GM20431 (cell line): ENCODE measurements at regions not wholly inside any gene's neighbourhood (a gene's known extent, or its start where the extent isn't known, plus 50 kb on each side); places are given as distances from the start of the nearest gene placed in this dataset.

ENCODE experiments used
- in situ Hi-C: fragments of 300-500 bp; cut with MseI, MboI; formaldehyde crosslinking; loops from one replicate; pipeline ENCODE4 v1.15.0; 2020; ENCODE audit warnings: low sequenced_read_pairs; ENCODE audit not compliant: unreplicated experiment

GRCh38 chr20:43255877-43256276, 66.2 kb upstream of the PTPRT start:
- in situ Hi-C loops = no loop called here

- in situ Hi-C loops = no loop called here
Measured at GRCh38 chr20:43252761-43253160, 63.1 kb upstream of the PTPRT start.

DNA sequence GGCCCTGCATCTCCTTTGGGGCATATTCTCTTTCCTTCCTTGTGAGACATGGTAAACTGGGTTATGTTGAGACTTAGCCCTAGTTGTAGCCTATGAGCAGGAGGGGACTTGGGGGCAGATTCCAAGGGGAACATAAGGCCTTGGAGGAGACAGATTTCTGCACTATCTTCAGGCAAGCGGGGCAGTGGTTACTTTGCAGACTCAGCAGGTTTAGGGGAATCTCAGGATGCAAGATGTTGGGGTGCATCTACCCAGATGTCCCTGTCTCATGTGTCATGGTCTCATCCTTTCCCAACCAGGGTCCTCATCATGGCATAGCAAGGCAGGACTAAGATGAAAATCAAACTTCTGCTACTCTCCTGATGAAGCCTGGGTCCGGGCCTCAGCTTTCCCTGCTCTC, 58.6 kb upstream of the PTPRT start:
- in situ Hi-C loops = no loop called here

- in situ Hi-C loops = no loop called here
Measured at GRCh38 chr20:43247361-43247760, 57.7 kb upstream of the PTPRT start.

DNA sequence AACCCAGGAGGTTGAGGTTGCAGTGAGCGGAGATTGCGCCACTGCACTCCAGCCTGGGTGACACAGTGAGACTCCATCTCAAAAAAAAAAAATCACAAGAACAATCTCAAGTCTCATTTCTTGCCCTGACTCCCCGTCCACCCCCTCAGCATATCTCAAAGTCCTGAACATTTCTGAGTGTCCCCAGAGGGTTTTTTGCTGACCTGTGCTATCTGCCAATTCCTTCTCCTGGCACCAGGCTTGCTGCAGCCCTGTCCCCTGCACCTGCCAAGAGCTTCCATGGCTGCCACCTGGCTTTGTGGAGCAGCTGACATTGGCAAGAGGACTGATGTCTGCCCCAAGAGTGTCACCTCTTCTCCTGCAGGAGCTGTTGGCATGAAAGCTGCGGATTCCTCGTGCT, 54.9 kb upstream of the PTPRT start:
- in situ Hi-C loops = no loop called here

- in situ Hi-C loops = no loop called here
Measured at GRCh38 chr20:43243672-43244269, 54.1 kb upstream of the PTPRT start.

DNA sequence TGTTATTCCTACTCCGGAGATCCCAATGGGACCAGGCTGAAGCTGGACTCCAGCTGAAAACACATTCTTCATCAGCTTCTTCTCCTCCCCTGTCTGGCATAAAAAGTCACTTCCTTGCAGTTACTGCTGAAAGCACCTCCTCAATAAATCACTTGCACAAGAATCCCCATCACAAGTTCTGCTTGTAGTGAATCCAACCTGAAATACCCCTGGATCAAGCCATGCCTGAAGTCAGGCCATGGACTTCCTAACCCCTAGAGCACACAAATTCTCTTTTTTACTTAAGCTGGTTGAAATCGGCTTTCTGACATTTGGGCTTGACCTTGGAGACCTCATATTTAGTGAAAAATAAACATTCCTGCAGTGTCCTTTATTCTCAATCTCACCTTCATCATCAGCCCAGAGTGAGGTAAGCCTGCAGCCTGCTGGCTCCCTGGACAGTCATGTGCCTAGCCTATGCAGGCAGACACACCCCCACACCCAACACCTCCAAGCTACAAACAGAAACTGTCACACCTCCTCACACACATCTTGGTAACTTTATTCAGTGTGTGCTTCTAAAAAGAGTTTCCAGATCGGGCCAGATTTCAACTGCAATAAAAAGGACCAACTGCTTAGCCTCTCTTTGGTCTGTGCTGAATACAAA, 51.5 kb upstream of the PTPRT start:
- in situ Hi-C loops = no loop called here
